ENCODE measurements at regions not wholly inside any gene's neighbourhood (a gene's known extent, or its start where the extent isn't known, plus 50 kb on each side); places are given as distances from the start of the nearest gene placed in this dataset.

- no peak for DNase-seq (ENCODE audit: low read depth)
- TF ChIP-seq CTCF (conservative IDR thresholded peaks at IDR 0.05; ENCODE audit: control insufficient read depth, insufficient read depth, low read depth, low read length) = no peak
These were observed 245.1 kb upstream of the RPS6KA3 start for GRCh38 chrX:20511792-20512191.

GRCh38 chrX:20507901-20508620, 241.4 kb upstream of the RPS6KA3 start:
- DNase-seq (ENCODE audit: low read depth) = no peak
- TF ChIP-seq CTCF (conservative IDR thresholded peaks at IDR 0.05; ENCODE audit: control insufficient read depth, insufficient read depth, low read depth, low read length) = no peak
- H3K4me3 ChIP-seq (ENCODE audit: control insufficient read depth, low read depth, low read length) = no peak overlapping the region

More at GRCh38 chrX:20511792-20512191, 245.1 kb upstream of the RPS6KA3 start:
- H3K4me3 ChIP-seq (ENCODE audit: control insufficient read depth, low read depth, low read length) = no peak overlapping the region

GRCh38 chrX:20506739-20507138, 240.0 kb upstream of the RPS6KA3 start:
- TF ChIP-seq CTCF (conservative IDR thresholded peaks at IDR 0.05; ENCODE audit: control insufficient read depth, insufficient read depth, low read depth, low read length) = no peak
- H3K4me3 ChIP-seq (ENCODE audit: control insufficient read depth, low read depth, low read length) = no peak overlapping the region
- DNase-seq (ENCODE audit: low read depth) = no peak

- no peak for DNase-seq (ENCODE audit: low read depth)
- no peak overlapping the region for H3K4me3 ChIP-seq (ENCODE audit: control insufficient read depth, low read depth, low read length)
These were observed 234.2 kb upstream of the RPS6KA3 start for GRCh38 chrX:20500949-20501348.

GRCh38 chrX:20500171-20500865, 233.6 kb upstream of the RPS6KA3 start:
- no peak overlapping the region for H3K4me3 ChIP-seq (ENCODE audit: control insufficient read depth, low read depth, low read length)
- DNase-seq (ENCODE audit: low read depth) = no peak
- no peak for TF ChIP-seq CTCF (conservative IDR thresholded peaks at IDR 0.05; ENCODE audit: control insufficient read depth, insufficient read depth, low read depth, low read length)

More at GRCh38 chrX:20500949-20501348, 234.2 kb upstream of the RPS6KA3 start:
- TF ChIP-seq CTCF (conservative IDR thresholded peaks at IDR 0.05; ENCODE audit: control insufficient read depth, insufficient read depth, low read depth, low read length) = no peak

GRCh38 chrX:20499763-20500162, 233.1 kb upstream of the RPS6KA3 start:
- no peak for TF ChIP-seq CTCF (conservative IDR thresholded peaks at IDR 0.05; ENCODE audit: control insufficient read depth, insufficient read depth, low read depth, low read length)
- no peak for DNase-seq (ENCODE audit: low read depth)
- no peak overlapping the region for H3K4me3 ChIP-seq (ENCODE audit: control insufficient read depth, low read depth, low read length)

Measured in fibroblast of mammary gland (primary cell).